OCI-LY3 (cell line): ENCODE measurements at regions not wholly inside any gene's neighbourhood (a gene's known extent, or its start where the extent isn't known, plus 50 kb on each side); places are given as distances from the start of the nearest gene placed in this dataset.

ENCODE experiments used
- H2AFZ ChIP-seq: fragments of 200-600, 300-600 bp; shearing (Covaris generic); 2 replicates; pipeline ENCODE4 v1.6.0; 2014; ENCODE audit warnings: antibody characterized with exemption, low read depth, low read length
- H3K27ac ChIP-seq: fragments of 200-600, 300-600 bp; sonication (generic); 2 replicates; pipeline ENCODE4 v1.5.1; 2014; ENCODE audit warnings: mild to moderate bottlenecking, low read length, moderate library complexity, mixed read lengths
- H3K27me3 ChIP-seq: fragments of 200-600, 300-600 bp; sonication (generic); 2 replicates; pipeline ENCODE4 v1.6.1; 2014; ENCODE audit warnings: low read depth, low read length, mixed read lengths
- H3K36me3 ChIP-seq: fragments of 200-600, 300-600 bp; sonication (generic); replicated peaks from 2 replicates; pipeline ENCODE3; 2014; ENCODE audit warnings: low read depth, low read length, mixed read lengths
- H3K4me1 ChIP-seq: fragments of 300-600, 200-600 bp; sonication (generic); 2 replicates; pipeline ENCODE4 v1.6.1; 2014; ENCODE audit warnings: low read length, mixed read lengths
- H3K4me2 ChIP-seq: fragments of 200-600, 300-600 bp; sonication (generic); 2 replicates; pipeline ENCODE4 v1.6.1; 2014; ENCODE audit warnings: low read length, mixed read lengths
- H3K4me3 ChIP-seq: fragments of 300-600, 200-600 bp; sonication (generic); 2 replicates; pipeline ENCODE4 v1.5.1; 2014; ENCODE audit warnings: antibody characterized with exemption, mild to moderate bottlenecking, low read length, moderate library complexity
- H3K79me2 ChIP-seq: fragments of 300-600, 200-600 bp; shearing (Covaris generic); 2 replicates; pipeline ENCODE4 v1.6.1; 2014; ENCODE audit warnings: mild to moderate bottlenecking, low read length, mixed read lengths
- H3K9ac ChIP-seq: fragments of 300-600, 200-600 bp; shearing (Covaris generic); 2 replicates; pipeline ENCODE4 v1.6.0; 2014; ENCODE audit warnings: mild to moderate bottlenecking, low read length, moderate library complexity
- H3K9me3 ChIP-seq: fragments of 200-600, 300-600 bp; shearing (Covaris generic); 2 replicates; pipeline ENCODE4 v1.6.1; 2014; ENCODE audit warnings: low read length, mixed read lengths; ENCODE audit not compliant: insufficient read depth
- H4K20me1 ChIP-seq: fragments of 200-600, 300-600 bp; sonication (generic); 2 replicates; pipeline ENCODE4 v1.6.1; 2016; ENCODE audit warnings: low read length, mixed read lengths; ENCODE audit not compliant: insufficient read depth
- CTCF ChIP-seq: fragments of 200-600, 300-600 bp; sonication (generic); IDR thresholded peaks from 2 replicates; pipeline ENCODE4 v1.5.1; 2014; ENCODE audit warnings: antibody characterized with exemption, low read length, low read depth
- EZH2phosphoT487 ChIP-seq: fragments of 200-600 bp; shearing (Covaris generic); IDR thresholded peaks from 2 replicates; pipeline ENCODE4 v1.6.1; 2018; ENCODE audit warnings: antibody characterized with exemption, mixed run types, low read depth

- Histone ChIP-seq H3K27ac (no peak overlapping the region), H3K4me3 (no peak overlapping the region), H2AFZ (no peak overlapping the region), H3K27me3 (no peaks in the 10 kb centered on the region), H3K9ac (no peak overlapping the region), H4K20me1 (no peaks in the 10 kb centered on the region), H3K79me2 (no peaks in the 10 kb centered on the region), H3K36me3 (no peaks in the 10 kb centered on the region), H3K4me2 (no peak overlapping the region), H3K4me1 (no peaks in the 10 kb centered on the region), H3K9me3 (no peaks in the 10 kb centered on the region)
- TF ChIP-seq CTCF, result no peak
- no peak for TF ChIP-seq EZH2phosphoT487
Observed at GRCh38 chr1:5579966-5580365, 412.3 kb downstream of the NPHP4 start.

- Histone ChIP-seq H4K20me1 (no peaks in the 10 kb centered on the region), H2AFZ (no peak overlapping the region), H3K9me3 (no peaks in the 10 kb centered on the region), H3K9ac (no peak overlapping the region), H3K27me3 (no peaks in the 10 kb centered on the region), H3K79me2 (no peaks in the 10 kb centered on the region), H3K36me3 (no peaks in the 10 kb centered on the region), H3K4me3 (no peak overlapping the region), H3K27ac (no peak overlapping the region), H3K4me1 (no peaks in the 10 kb centered on the region), H3K4me2 (no peak overlapping the region)
- TF ChIP-seq EZH2phosphoT487 (no peak), CTCF (no peak)
Observed at GRCh38 chr1:5578690-5579089, 413.5 kb downstream of the NPHP4 start.

GRCh38 chr1:5577255-5578040, 414.8 kb downstream of the NPHP4 start:
- Histone ChIP-seq H3K4me2 (no peak overlapping the region), H3K4me3 (no peak overlapping the region), H3K79me2 (no peaks in the 10 kb centered on the region), H3K9me3 (no peaks in the 10 kb centered on the region), H4K20me1 (no peaks in the 10 kb centered on the region), H3K27me3 (no peaks in the 10 kb centered on the region), H3K9ac (no peak overlapping the region), H3K4me1 (no peaks in the 10 kb centered on the region), H3K36me3 (no peaks in the 10 kb centered on the region), H2AFZ (no peak overlapping the region), H3K27ac (no peak overlapping the region)
- TF ChIP-seq CTCF (no peak), EZH2phosphoT487 (no peak)

GRCh38 chr1:5576673-5577065, 415.6 kb downstream of the NPHP4 start:
- no peak overlapping the region for H2AFZ ChIP-seq

More at GRCh38 chr1:5576673-5577065, 415.6 kb downstream of the NPHP4 start:
- Histone ChIP-seq H3K79me2 (no peaks in the 10 kb centered on the region), H3K9me3 (no peaks in the 10 kb centered on the region), H3K4me3 (no peak overlapping the region), H3K27ac (no peak overlapping the region), H3K4me2 (no peak overlapping the region), H3K27me3 (no peaks in the 10 kb centered on the region), H3K36me3 (no peaks in the 10 kb centered on the region), H3K9ac (no peak overlapping the region), H4K20me1 (no peaks in the 10 kb centered on the region), H3K4me1 (no peaks in the 10 kb centered on the region)
- TF ChIP-seq EZH2phosphoT487, result no peak
- TF ChIP-seq CTCF, result no peak
